Caco-2 (cell line): ENCODE measurements at regions not wholly inside any gene's neighbourhood (a gene's known extent, or its start where the extent isn't known, plus 50 kb on each side); places are given as distances from the start of the nearest gene placed in this dataset.
A peak's percentile ranks its signal among the peaks of the same experiment; 100 is the strongest.

Experiments
- BruUV-seq: library from RNA; stranded (reverse); fragments of 400-500 nt; replicated peaks from 2 replicates; lab custom pipeline; 2021; lab: Mats Ljungman, UMichigan
- CTCF ChIA-PET: fragments of 300-600 bp; sonication (Branson Sonifier 250); formaldehyde crosslinking; loops from one replicate; lab custom pipeline; 2022; ENCODE audit warnings: antibody characterized with exemption; lab: Charles Lee
- POLR2A ChIA-PET: fragments of 300-600 bp; sonication (Branson Sonifier 250); formaldehyde crosslinking; loops from one replicate; lab custom pipeline; 2022; ENCODE audit warnings: antibody characterized with exemption; lab: Charles Lee
- DNase-seq, 2 experiments: peaks; one replicate each; pipeline versions ENCODE4 v3.0.0 to v3.0.0-alpha.2; 2020 to 2022
- H3K27me3 ChIP-seq: replicated peaks from 2 replicates; pipeline ENCODE4 v1.6.0; 2011; ENCODE audit warnings: low read length; ENCODE audit not compliant: control insufficient read depth, insufficient read depth
- H3K36me3 ChIP-seq: 2 replicates; pipeline ENCODE4 v1.5.1; 2011; ENCODE audit warnings: low read length; ENCODE audit not compliant: control insufficient read depth, insufficient read depth
- H3K4me1 ChIP-seq: fragments of 250-450 bp; sonication (Bioruptor Pico); 2 replicates; pipeline ENCODE4 v1.5.1; 2020; ENCODE audit warnings: mild to moderate bottlenecking
- H3K4me3 ChIP-seq: 2 replicates; pipeline ENCODE4 v1.5.1; 2011; ENCODE audit warnings: low read depth, mild to moderate bottlenecking, control low read depth, low read length
- H3K9me3 ChIP-seq: fragments of 250-450 bp; sonication (Bioruptor Pico); 2 replicates; pipeline ENCODE4 v1.5.1; 2020; ENCODE audit warnings: mild to moderate bottlenecking, moderate library complexity
- H3K27ac Mint-ChIP-seq: one replicate; pipeline ENCODE4 v1.8.0; 2022; ENCODE audit warnings: mixed read lengths; ENCODE audit not compliant: unreplicated experiment
- H3K27me3 Mint-ChIP-seq: one replicate; pipeline ENCODE4 v1.8.0; 2022; ENCODE audit warnings: mixed read lengths; ENCODE audit not compliant: insufficient read depth, unreplicated experiment
- H3K36me3 Mint-ChIP-seq: one replicate; pipeline ENCODE4 v1.8.0; 2022; ENCODE audit warnings: mild to moderate bottlenecking, mixed read lengths; ENCODE audit not compliant: insufficient read depth, unreplicated experiment
- H3K4me1 Mint-ChIP-seq: one replicate; pipeline ENCODE4 v1.8.0; 2022; ENCODE audit warnings: low read depth, mixed read lengths; ENCODE audit not compliant: unreplicated experiment
- H3K4me3 Mint-ChIP-seq: one replicate; pipeline ENCODE4 v1.8.0; 2022; ENCODE audit warnings: mild to moderate bottlenecking, moderate library complexity, mixed read lengths; ENCODE audit not compliant: unreplicated experiment
- H3K9me3 Mint-ChIP-seq: one replicate; pipeline ENCODE4 v1.8.0; 2022; ENCODE audit warnings: mixed read lengths; ENCODE audit not compliant: unreplicated experiment
- CTCF ChIP-seq, 2 experiments: fragments of 200-600 bp in 1 of 2; IDR thresholded peaks; 1 replicate in 1 of 2; 2 replicates in 1 of 2; pipeline versions ENCODE4 v1.5.1 to v1.8.0; 2011 to 2022; ENCODE audit warnings: antibody characterized with exemption in 1 of 2, control low read depth in 1 of 2, inconsistent platforms in 1 of 2, low read depth in 1 of 2, low read length in 1 of 2, mild to moderate bottlenecking in 1 of 2, moderate library complexity in 1 of 2; ENCODE audit not compliant: insufficient read depth in 1 of 2, severe bottlenecking in 1 of 2, unreplicated experiment in 1 of 2
- intact Hi-C: fragments of 100-400 bp; cut with micrococcal nuclease; formaldehyde crosslinking; loops from one replicate; pipeline ENCODE4 v1.10.0; 2022; ENCODE audit not compliant: unreplicated experiment

- peaks cover 6% of the 10 kb centered on the region for H3K27me3 Mint-ChIP-seq
- intact Hi-C loops: no loop called here
- H3K4me3 Mint-ChIP-seq: no peak overlapping the region
- ChIA-PET POLR2A (no interaction called here), CTCF (no interaction called here)
- Histone ChIP-seq H3K4me1 (no peaks in the 10 kb centered on the region), H3K9me3 (no peaks in the 10 kb centered on the region), H3K27me3 (no peaks in the 10 kb centered on the region), H3K4me3 (no peak overlapping the region), H3K36me3 (no peaks in the 10 kb centered on the region)
- BruUV-seq: no TSS peak
- H3K9me3 Mint-ChIP-seq: no peaks in the 10 kb centered on the region
- DNase-seq: no peak
- H3K27ac Mint-ChIP-seq: no peak overlapping the region
- H3K4me1 Mint-ChIP-seq: no peaks in the 10 kb centered on the region
- no peaks in the 10 kb centered on the region for H3K36me3 Mint-ChIP-seq
- no peak for TF ChIP-seq CTCF (IDR thresholded peaks at IDR 0.05; ENCODE audit: insufficient read depth in 1 of 2, low read depth in 1 of 2, low read length in 1 of 2, severe bottlenecking in 1 of 2, unreplicated experiment in 1 of 2)
Observed at GRCh38 chr17:70763018-70763417, 593.7 kb downstream of the KCNJ2 start.

- no peaks in the 10 kb centered on the region for H3K9me3 Mint-ChIP-seq
- peak in 1 of 2 experiments; percentile 42 for DNase-seq
Observed at GRCh38 chr17:70767102-70767701, 597.9 kb downstream of the KCNJ2 start.

GRCh38 chr17:70769956-70770355, 600.6 kb downstream of the KCNJ2 start:
- Mint-ChIP-seq H3K4me1 (no peaks in the 10 kb centered on the region), H3K9me3 (no peaks in the 10 kb centered on the region), H3K4me3 (no peak overlapping the region), H3K27ac (no peak overlapping the region), H3K36me3 (no peaks in the 10 kb centered on the region), H3K27me3 (no peaks in the 10 kb centered on the region)
- ChIA-PET CTCF (no interaction called here), POLR2A (no interaction called here)
- no peaks in the 10 kb centered on the region for H3K27me3 ChIP-seq
- no peak for DNase-seq
- H3K4me1 ChIP-seq: no peaks in the 10 kb centered on the region
- intact Hi-C loops: no loop called here
- H3K9me3 ChIP-seq: no peaks in the 10 kb centered on the region
- no TSS peak for BruUV-seq
- H3K4me3 ChIP-seq: no peak overlapping the region
- TF ChIP-seq CTCF (IDR thresholded peaks at IDR 0.05; ENCODE audit: insufficient read depth in 1 of 2, low read depth in 1 of 2, low read length in 1 of 2, severe bottlenecking in 1 of 2, unreplicated experiment in 1 of 2): no peak
- H3K36me3 ChIP-seq: no peaks in the 10 kb centered on the region

More at GRCh38 chr17:70767102-70767701, 597.9 kb downstream of the KCNJ2 start:
- BruUV-seq: no TSS peak
- intact Hi-C loops: loop anchor here (1.0 kb wide), 1 partner anchor 317 kb away; no protein-coding TSS in a partner anchor
- Mint-ChIP-seq H3K36me3 (no peaks in the 10 kb centered on the region), H3K27ac (no peak overlapping the region), H3K27me3 (peaks cover 3% of the 10 kb centered on the region), H3K4me1 (no peaks in the 10 kb centered on the region), H3K4me3 (no peak overlapping the region)
- Histone ChIP-seq H3K4me3 (no peak overlapping the region), H3K27me3 (no peaks in the 10 kb centered on the region), H3K4me1 (no peaks in the 10 kb centered on the region), H3K9me3 (no peaks in the 10 kb centered on the region), H3K36me3 (no peaks in the 10 kb centered on the region)
- TF ChIP-seq CTCF (IDR thresholded peaks at IDR 0.05; ENCODE audit: insufficient read depth in 1 of 2, low read depth in 1 of 2, low read length in 1 of 2, severe bottlenecking in 1 of 2, unreplicated experiment in 1 of 2): peak; percentile 74 to 78
- ChIA-PET CTCF (interaction anchor here (0.6 to 1.3 kb wide), 3 partner anchors 16 to 1790 kb away, joined by 3 to 4 read pairs (median 3); no protein-coding TSS in a partner anchor), POLR2A (no interaction called here)
